ENCODE measurements at regions not wholly inside any gene's neighbourhood (a gene's known extent, or its start where the extent isn't known, plus 50 kb on each side); places are given as distances from the start of the nearest gene placed in this dataset.

DNA sequence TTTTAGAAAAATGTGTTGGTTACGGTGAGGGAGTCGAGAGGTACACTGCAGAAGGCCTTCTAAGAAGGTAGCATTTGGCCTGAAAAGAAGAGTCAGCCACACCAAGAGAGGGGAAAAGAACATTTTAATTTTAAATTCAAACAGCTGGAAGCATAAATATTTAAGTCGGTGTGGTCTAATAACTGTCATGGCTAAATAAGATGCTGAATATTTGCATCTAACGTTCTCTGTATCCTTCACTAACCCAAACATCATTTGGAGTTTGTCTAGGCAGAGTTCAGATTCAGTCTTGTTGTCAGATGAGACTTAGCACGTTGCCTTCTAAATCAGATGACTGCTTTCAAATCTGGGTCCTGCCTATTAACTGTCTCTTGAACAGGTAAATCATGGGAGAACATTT lies 583.3 kb downstream of the DIPK2A start:
- TF ChIP-seq SUZ12 (IDR thresholded peaks at IDR 0.05; ENCODE audit: extremely low read depth, insufficient read depth, insufficient read length), result no peak
- no peak for TF ChIP-seq YY1 (IDR thresholded peaks at IDR 0.05; ENCODE audit: insufficient read depth, insufficient read length)
- TF ChIP-seq ZNF274 (IDR thresholded peaks at IDR 0.05; ENCODE audit: low read depth, low read length), result no peak

All from NT2/D1 (cell line).